ENCODE measurements at regions not wholly inside any gene's neighbourhood (a gene's known extent, or its start where the extent isn't known, plus 50 kb on each side); places are given as distances from the start of the nearest gene placed in this dataset.
"Not testable (repeated sequence)": the region's sequence is repeated elsewhere in the genome, so short reads cannot be mapped to it uniquely, and the experiment has no call there.

DNA sequence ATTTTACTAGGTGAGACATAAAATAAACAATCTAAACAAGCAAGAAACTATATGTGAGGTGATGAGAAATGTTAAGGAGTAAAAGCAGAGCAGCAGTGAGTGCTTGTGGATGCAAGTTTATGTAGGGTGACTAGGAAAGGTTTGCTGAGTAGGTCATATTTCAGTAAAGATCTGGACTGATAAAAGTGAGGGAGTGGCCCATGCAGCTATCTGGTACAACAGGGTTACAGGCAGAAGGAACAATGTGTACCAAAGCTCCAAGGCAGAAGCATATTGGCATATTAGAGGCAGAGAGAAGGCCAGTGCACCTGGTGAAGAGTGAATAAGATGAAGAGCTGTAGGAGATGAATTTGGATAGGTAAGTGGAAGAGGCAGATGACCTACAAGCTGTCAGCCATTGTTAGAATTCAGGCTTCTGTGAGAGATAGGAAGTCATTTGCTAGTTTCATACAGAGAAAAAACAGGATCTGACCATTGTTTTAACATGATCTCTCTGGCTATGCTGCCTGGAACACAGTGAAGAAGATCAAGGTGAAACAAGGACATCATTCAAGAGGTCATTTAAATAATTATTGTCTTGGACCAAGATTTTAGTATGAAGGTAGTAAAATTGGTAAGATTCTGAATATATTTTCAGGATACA lies 274.6 kb downstream of the ANKRD50 start:
- no peak for DNase-seq (ENCODE audit: low read depth in 1 of 2, low spot score in 1 of 2)

DNA sequence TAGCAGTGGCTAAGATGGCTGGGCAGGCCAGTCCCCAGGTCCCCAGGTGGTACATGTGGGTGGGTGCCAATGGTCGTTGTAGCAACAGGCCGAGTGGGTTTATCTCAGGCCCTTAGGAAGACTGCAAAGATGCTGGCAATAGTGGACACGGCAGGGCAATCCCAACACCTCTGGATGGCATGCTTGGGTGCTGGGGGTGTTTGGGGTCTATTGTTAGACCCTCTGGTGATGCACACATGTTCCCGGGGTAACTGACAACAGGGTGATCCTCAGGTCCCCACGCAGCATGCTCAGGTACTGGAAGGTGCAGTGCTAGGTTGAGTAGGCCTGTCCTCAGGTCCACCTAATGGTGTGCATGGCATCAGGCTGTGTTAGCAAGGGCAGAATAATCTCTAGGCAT lies 267.5 kb downstream of the ANKRD50 start:
- no peak for DNase-seq (ENCODE audit: low read depth in 1 of 2, low spot score in 1 of 2)

DNA sequence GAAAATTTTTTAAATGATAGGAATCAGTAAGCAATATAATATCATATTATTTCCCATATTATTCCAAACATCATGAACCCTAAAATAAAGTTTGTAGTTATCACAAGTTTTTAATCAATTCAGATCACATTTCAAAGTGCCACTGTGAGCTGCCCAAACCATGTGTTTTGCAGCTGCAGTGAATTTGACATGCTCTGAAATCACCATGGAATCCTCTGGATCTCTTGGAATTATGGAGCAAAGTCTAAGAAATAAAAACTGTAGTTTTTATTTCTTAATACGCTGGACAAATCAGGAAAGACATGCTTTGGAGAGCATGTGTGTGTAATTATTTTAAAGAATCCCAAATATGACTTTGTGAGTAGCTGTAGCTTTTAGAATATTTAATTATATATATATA lies 262.7 kb downstream of the ANKRD50 start:
- DNase-seq (ENCODE audit: low read depth in 1 of 2, low spot score in 1 of 2), result no peak

DNA sequence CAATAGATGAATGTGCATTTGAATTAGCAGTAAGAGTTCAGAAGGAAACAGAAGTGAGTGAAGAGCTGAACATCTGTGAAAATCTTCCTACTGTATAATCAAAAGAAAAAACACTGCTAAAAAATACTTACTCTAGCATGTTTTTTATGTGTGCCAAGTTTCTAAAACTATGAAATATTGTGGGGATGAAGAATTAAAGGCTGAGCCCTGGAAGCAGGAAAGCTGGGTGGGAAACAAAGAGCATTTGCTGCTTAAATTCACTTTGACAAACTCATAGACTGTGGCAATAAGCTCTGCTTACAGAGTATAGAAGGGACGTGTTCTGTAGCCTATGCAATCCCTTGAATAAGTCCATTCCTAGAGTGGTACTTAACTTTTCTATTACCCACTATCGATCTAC lies 261.7 kb downstream of the ANKRD50 start:
- DNase-seq (ENCODE audit: low read depth in 1 of 2, low spot score in 1 of 2), result no peak

DNA sequence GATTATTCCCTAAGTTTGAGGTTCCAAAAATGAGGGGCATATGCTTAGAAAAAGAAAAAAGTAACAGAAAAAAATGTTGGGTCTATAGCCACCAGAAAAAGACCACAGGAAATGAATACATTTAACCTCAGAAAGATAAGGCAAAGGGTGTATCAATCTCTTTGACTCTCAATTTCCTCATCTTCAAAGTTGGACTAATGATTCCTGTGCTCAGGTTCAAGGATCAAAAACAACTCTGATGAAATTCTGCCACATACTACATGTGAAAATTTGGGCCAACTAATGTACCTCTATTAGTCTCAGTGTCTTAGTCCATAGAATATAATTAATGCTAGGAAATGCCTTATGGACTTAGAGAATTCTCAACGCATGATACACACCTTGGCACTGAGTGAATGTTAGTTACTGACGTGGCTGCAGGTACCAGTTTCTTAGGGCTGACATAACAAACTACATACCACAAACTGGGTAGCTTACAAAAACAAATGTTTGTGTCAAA lies 257.7 kb downstream of the ANKRD50 start:
- no peak for DNase-seq (ENCODE audit: low read depth in 1 of 2, low spot score in 1 of 2)

DNA sequence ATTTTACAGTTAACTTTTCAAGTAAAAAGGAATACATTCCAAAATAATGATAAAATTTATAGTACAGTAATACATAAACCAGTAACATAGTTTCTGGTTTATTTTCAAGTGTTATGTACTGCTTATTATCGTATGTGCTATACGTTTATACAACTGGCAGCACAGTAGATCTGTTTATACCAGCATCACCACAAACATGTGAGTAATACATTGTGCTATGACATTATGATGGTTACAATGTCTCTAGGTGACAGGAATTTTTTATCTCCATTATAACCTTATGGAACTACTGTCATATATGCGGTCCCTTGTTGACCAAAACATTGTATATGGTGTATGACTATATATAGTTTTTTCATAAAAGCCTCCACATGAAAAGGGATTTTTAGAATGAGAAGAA lies 256.9 kb downstream of the ANKRD50 start:
- DNase-seq (ENCODE audit: low read depth in 1 of 2, low spot score in 1 of 2), result no peak

DNA sequence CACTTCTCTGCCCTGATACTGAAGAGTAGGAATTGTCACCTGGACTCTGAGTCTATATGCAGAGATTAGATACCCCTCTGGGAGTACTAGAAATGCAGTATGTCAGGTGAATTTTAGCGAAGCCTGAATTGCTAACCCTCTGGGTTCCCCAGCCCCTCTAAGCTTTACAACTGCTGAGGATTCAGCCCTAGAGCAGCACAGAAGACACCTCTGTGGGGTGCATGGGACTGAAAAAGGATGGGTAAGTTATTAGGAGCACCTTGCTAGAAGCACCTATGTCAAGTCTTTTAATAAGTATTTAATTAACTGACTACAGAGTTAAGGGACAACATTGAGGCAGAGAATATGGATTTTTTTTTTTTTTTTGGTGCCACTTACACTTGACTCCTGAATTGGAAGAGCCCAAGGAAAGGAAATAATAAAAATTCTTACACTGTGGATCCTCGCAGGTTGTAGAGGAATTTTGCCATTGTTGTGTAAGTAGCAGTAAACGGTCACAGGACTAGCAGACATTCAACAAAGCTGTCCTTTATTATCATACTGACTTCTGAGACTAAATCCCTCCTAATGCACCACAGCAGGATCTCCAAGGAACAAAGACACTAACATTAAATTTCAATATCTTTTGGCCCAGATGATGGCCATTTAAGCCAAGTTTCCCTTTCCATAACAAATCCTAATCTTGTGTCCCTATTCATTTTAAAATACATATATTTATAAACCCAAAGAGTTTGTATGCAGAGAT lies 253.2 kb downstream of the ANKRD50 start:
- no peak for DNase-seq (ENCODE audit: low read depth in 1 of 2, low spot score in 1 of 2)

DNA sequence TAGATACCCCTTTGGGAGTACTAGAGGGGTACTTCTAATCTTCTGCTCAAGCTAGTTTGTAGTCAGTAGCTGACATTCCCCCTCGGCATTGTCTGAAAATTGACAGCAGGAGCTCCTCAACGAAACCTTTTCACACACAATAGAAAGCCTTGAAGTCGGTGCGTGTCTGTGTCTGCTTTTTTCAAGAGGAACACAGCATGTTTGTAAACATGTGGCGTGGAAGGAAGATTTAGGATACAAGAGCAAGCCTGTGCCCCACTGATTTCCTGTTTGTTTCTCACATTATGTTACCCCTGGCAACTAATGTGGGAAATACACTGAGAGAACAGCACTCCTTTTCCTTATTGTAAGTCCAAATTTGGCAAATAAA lies 252.6 kb downstream of the ANKRD50 start:
- DNase-seq (ENCODE audit: low read depth in 1 of 2, low spot score in 1 of 2), result no peak

DNA sequence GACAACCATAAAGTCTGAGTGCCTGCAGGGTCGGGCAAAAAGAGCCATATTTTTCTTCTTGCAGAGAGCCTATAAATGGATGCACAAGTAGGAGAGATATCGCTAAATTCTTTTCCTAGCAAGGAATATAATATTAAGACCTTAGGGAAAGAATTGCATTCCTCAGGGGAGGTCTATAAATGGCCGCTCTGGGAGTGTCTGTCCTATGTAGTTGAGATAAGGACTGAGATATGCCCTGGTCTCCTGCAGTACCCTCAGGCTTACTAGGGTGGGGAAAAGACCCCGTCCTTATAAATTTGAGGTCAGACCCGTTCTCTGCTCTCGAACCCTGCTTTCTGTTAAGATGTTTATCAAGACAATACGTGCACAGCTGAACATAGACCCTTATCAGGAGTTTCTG lies 250.9 kb downstream of the ANKRD50 start:
- DNase-seq (ENCODE audit: low read depth in 1 of 2, low spot score in 1 of 2), result not testable (repeated sequence)

DNA sequence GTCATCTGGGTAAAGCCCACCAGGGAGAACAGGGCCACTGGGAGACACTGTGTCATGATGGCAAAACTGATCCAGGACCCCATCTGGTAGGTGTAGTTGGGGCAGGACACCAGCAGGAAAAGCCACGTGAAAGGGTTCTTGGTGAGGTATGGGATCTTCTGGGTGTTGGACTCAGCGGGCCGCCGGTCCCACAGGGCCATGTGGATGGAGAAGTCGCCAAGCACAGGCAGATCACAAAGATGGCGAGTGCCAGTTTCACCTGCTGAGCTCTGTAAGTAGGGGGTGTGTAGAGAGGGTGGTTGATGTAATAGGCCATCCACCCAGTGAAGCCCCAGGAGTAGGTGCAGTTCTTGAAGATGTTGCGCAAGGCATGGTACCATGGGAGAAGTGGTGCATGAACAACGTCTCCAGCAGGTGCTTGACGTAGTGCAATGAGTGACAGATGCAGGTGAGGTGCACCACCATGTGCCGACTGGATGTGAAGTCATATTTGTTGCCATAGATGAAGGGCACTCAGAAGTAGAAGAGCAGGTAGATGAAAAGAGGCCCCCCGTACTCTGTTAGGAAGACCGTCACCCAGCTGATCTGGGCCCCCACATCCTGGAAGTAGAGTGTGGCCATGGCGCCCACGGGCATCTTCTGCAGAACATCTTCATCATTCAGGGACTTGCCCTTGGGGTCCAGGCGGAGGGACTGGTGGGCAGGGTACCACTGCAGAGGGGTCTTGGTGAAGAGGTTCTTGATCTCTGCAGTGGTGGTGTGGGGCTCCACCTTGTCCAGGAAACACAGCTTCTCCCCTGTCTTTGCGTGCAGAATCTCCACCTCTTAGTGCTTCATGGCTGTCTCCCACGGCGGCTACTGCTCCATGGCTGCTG lies 249.3 kb downstream of the ANKRD50 start:
- DNase-seq (ENCODE audit: low read depth in 1 of 2, low spot score in 1 of 2), result no peak

DNA sequence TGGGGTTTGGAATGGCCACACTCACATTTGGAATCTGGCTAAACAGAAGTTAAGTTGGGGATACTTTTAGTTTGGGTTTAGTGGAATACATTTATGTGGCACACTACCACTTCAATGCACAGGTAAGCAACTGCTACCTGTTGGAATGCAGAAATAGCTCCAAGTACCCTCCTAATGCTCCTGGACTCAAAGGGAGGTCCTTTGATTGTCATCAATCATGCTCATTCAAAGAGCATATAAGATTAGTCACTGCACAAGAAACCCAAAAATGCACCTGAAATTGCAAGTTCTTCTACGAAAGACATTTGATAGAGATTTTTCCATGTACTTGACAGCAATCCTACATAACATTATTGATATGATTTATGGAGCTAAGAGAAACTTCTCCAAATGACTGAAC lies 247.7 kb downstream of the ANKRD50 start:
- DNase-seq (ENCODE audit: low read depth in 1 of 2, low spot score in 1 of 2), result no peak

DNA sequence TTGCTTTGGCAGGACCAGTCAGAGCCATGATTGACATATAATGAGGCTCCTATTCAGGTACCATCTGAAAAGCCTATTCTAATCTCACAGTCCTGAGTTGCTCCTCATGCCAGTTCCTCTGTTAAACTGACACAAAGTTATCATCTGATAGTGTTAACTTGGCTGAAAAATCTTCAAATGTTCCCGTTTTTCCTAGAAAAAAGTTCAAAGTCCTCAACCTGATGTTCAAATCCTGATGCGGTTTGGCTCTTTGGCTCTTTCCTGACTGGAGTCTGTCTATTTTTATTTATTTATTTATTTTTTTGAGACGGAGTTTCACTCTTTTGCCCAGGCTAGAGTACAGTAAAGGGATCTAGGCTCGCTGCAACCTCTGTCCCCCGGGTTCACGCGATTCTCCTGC lies 244.2 kb downstream of the ANKRD50 start:
- DNase-seq (ENCODE audit: low read depth in 1 of 2, low spot score in 1 of 2), result no peak

DNA sequence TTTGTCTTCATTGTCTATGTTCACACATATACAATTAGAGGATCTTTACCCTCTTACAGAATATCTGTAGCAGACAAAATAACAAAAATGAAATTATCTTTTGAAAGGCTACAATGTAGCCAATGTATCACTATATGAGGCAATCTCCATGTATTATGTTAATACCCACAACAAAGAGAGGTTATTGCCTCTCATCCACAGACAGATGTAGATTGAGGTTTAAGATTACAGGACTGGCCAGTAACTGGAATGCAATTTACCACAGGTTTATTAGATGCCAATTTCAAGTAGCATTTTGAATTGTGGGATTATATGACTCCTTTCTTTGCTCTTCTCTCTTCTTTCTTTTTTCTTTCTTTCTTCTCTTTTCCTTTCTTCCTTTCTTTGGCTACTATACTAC lies 242.6 kb downstream of the ANKRD50 start:
- DNase-seq (ENCODE audit: low read depth in 1 of 2, low spot score in 1 of 2), result no peak

DNA sequence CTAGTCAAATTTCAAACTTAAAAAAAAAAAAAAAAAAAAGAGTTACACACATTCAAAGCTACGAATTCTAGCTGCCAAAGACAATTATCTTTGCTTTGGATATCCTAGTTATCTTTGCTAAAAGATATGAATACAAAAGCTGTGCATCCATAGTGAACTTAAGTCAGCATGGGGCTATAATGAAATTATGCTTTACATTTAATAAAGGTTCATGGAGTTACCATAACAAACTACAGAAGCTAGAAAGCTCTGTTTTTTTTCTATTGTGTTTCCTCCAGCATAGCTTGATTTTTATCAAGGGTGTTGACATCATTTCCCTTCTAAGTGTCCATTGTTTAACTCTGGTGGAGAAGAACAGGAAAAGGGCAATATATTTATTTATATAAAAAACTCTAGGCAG lies 234.1 kb downstream of the ANKRD50 start:
- DNase-seq (ENCODE audit: low read depth in 1 of 2, low spot score in 1 of 2), result no peak

DNA sequence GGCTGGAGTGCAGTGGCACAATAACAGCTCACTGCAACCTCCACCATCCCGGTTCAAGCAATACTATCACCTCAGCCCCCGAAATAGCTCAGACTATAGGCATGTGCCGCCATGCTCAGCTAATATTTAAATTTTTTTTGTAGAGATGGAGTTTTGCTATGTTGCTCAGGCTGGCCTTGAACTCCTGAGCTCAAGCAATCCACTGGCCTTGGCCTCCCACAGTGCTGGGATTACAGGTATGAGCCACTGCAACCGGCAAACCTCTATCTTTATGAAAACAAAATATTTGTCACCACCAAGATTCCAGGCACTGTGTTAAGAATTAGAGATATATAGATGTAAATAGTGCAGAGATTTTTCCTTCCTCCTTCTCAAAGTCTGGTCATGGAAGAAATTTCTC lies 232.5 kb downstream of the ANKRD50 start:
- DNase-seq (ENCODE audit: low read depth in 1 of 2, low spot score in 1 of 2), result no peak

DNA sequence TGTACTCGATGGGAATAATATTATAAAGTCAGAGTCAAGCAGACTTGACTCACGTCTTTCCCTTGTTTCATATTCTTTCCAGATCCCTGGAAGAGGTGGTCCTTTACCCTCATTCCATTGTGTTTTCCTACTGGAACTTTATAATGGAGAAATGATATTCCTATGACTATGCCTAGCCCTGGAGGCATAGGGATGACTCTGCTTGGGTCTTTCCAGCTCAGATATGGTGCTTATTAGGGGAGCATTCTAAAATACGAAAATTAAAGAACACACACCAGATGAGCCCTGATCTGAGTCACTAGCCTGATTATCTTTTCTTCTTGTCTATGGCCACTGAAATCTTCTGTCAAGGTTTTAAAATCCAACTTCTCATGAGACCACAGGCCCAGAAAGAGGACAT lies 231.4 kb downstream of the ANKRD50 start:
- DNase-seq (ENCODE audit: low read depth in 1 of 2, low spot score in 1 of 2), result no peak

DNA sequence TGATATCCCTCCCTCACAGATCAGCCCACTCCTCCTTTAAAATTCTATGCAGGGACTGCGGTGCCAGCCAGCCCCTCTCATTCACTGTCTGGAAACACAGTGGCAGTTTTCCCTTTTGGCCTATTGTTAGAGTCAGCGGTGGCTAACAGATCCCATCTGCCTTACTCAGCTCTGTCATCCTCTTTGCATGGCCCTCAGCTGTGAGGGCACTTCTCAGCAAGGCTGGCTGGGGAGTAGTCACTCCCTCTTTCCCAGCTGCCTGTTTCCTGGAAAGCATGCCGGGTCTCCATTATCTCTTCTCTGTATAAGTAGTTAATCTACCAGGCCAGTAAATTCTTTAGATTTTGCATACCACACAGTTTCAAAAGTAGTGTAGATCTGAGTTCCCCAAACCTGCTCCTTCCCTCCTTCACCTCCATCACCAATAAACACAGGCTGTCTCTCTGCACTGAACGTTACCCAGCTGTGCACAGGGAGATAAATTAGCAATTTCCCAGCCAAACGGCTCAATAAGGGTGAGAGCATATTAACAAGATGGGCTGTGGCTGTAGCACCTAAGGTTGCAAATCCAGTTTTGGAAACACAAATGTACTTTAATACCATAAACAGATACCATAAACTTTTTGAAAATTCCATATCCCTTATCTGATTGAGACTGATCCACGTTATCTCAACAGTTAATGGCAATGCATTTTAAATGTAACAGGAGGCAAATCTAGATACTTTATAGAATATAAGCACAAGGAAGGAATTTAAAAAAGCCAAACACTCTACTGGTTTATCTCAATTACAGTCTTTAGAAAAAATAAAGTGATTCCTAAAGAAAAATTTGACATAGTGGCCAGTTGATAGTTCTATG lies 229.3 kb downstream of the ANKRD50 start:
- DNase-seq (ENCODE audit: low read depth in 1 of 2, low spot score in 1 of 2), result no peak

DNA sequence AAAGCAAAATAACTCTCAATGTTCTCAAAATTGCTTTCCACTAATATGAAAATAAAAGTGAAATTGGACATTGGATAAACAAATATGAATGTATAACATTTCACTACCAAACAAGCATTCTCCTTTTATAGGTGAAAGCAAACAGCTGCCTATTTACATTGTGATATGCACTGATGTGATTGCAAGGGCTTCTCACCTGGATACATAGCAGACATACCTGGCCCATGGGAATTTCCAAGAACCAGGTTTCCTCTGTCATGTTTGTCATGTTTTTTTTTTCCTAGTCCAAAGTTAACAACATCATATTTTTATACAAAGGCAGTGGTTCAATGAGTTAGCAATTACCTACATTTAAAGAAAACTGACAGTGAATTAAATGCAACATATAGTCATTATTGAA lies 228.5 kb downstream of the ANKRD50 start:
- no peak for DNase-seq (ENCODE audit: low read depth in 1 of 2, low spot score in 1 of 2)

DNA sequence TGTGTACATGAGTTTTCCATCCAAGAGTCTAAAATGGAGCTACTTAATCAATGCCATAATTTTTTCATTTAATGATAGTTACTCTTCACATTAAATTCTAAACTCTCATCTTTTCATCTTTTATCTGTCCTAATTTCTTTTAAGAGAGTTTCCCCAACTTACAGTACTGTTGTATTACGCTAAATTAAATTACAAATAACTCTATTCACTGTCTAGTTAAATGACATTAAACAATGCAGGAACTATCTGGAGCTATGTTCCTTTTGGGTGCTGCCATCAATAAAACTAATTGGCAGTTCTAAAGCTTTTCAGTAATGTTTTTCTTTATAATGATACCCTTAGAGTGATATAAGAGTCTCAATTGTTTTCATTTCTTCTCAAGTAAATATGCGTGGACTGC lies 227.6 kb downstream of the ANKRD50 start:
- no peak for DNase-seq (ENCODE audit: low read depth in 1 of 2, low spot score in 1 of 2)

DNA sequence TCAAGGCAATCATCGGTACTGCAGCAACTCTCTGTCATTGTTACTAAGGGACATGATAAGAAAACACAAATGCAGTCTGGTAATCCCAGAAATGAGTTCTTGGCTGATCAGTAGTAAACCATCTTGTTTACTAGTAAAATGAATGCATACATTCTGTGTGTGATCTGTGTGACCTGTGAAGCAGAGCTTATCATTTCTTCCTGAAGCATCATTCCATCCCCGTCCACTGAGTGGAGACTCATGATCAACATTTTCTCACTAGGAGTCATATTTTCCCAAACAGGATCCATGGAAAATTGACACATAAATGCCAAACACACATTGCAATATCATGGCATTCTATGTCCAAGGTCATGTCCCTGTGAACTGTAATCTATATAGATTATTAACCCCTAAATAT lies 226.1 kb downstream of the ANKRD50 start:
- no peak for DNase-seq (ENCODE audit: low read depth in 1 of 2, low spot score in 1 of 2)

DNA sequence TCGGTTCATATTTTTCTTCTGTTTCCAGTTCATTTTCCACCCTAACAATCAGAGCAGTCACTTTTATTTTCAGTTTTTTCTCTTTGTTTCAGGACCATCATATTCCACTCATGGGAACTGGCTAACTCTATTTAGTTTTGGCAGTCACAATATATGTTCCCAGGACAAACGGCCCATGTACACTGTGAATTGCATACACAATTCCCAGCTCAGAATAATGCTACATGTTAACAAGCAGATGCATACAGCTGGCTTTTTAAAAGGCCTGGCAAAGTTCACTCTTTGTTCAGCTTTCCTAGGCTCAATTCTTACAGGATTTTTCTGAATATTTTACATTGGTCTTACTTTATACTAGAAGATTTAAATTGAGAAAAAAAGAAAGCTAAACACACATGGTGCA lies 224.9 kb downstream of the ANKRD50 start:
- no peak for DNase-seq (ENCODE audit: low read depth in 1 of 2, low spot score in 1 of 2)
